ENCODE measurements at regions not wholly inside any gene's neighbourhood (a gene's known extent, or its start where the extent isn't known, plus 50 kb on each side); places are given as distances from the start of the nearest gene placed in this dataset.
"Not testable (repeated sequence)": the region's sequence is repeated elsewhere in the genome, so short reads cannot be mapped to it uniquely, and the experiment has no call there.

- H3K36me3 ChIP-seq (ENCODE audit: control insufficient read depth, insufficient read depth, low read length, severe bottlenecking) = no peaks in the 10 kb centered on the region
- no peaks in the 10 kb centered on the region for H3K9me3 ChIP-seq (ENCODE audit: control insufficient read depth, low read length)
- no peak overlapping the region for H3K4me3 ChIP-seq (ENCODE audit: low read length)
- H3K27me3 ChIP-seq (replicated peaks; ENCODE audit: control insufficient read depth, insufficient read depth, low read length) = no peaks in the 10 kb centered on the region
- H3K4me1 ChIP-seq (ENCODE audit: control insufficient read depth, insufficient read depth, low read length) = peaks cover 23% of the 10 kb centered on the region
- no peak overlapping the region for H3K9ac ChIP-seq (ENCODE audit: low read length)
- no peak for DNase-seq (ENCODE audit: low read depth)
Observed at GRCh38 chr17:62322313-62322712, 58.0 kb upstream of the EFCAB3 start.

GRCh38 chr17:62321451-62321850 lies 58.9 kb upstream of the EFCAB3 start:
- Histone ChIP-seq H3K9me3 (ENCODE audit: control insufficient read depth, low read length) (no peaks in the 10 kb centered on the region), H3K27me3 (replicated peaks; ENCODE audit: control insufficient read depth, insufficient read depth, low read length) (no peaks in the 10 kb centered on the region), H3K9ac (ENCODE audit: low read length) (no peak overlapping the region), H3K4me3 (ENCODE audit: low read length) (no peak overlapping the region), H3K36me3 (ENCODE audit: control insufficient read depth, insufficient read depth, low read length, severe bottlenecking) (no peaks in the 10 kb centered on the region), H3K4me1 (ENCODE audit: control insufficient read depth, insufficient read depth, low read length) (peaks cover 23% of the 10 kb centered on the region)
- DNase-seq (ENCODE audit: low read depth) = peak; percentile 64

- Histone ChIP-seq H3K27me3 (replicated peaks; ENCODE audit: control insufficient read depth, insufficient read depth, low read length) (no peaks in the 10 kb centered on the region), H3K4me1 (ENCODE audit: control insufficient read depth, insufficient read depth, low read length) (peaks cover 23% of the 10 kb centered on the region), H3K9ac (ENCODE audit: low read length) (no peak overlapping the region), H3K9me3 (ENCODE audit: control insufficient read depth, low read length) (no peaks in the 10 kb centered on the region), H3K36me3 (ENCODE audit: control insufficient read depth, insufficient read depth, low read length, severe bottlenecking) (no peaks in the 10 kb centered on the region), H3K4me3 (ENCODE audit: low read length) (no peak overlapping the region)
- DNase-seq (ENCODE audit: low read depth) = no peak
Observed at GRCh38 chr17:62319846-62320245, 60.5 kb upstream of the EFCAB3 start.

DNA sequence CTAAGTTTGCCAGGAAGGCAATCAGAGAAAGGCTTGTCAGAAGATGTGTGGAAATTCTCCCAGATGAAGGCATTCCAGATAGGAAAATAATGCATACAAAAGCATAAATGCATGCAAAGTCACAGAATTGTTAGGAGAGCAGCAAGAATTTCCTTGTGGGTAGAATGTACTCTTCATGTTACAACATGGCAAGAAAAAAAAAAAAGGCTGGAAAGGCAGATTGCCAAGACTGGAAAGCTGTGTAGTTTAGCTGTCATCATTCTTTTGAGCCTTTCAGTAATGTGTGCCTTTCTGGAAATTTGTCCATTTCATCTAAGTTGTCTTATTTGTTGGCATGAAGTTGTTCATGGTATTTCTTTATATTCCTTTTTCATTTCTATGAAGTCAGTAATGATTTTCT lies 71.0 kb upstream of the EFCAB3 start:
- DNase-seq (ENCODE audit: low read depth) = no peak
- no peaks in the 10 kb centered on the region for H3K36me3 ChIP-seq (ENCODE audit: control insufficient read depth, insufficient read depth, low read length, severe bottlenecking)
- H3K4me3 ChIP-seq (ENCODE audit: low read length) = no peak overlapping the region
- H3K4me1 ChIP-seq (ENCODE audit: control insufficient read depth, insufficient read depth, low read length) = no peaks in the 10 kb centered on the region
- peaks cover 4% of the 10 kb centered on the region for H3K9me3 ChIP-seq (ENCODE audit: control insufficient read depth, low read length)
- no peak overlapping the region for H3K9ac ChIP-seq (ENCODE audit: low read length)
- H3K27me3 ChIP-seq (replicated peaks; ENCODE audit: control insufficient read depth, insufficient read depth, low read length) = peaks cover 3% of the 10 kb centered on the region

DNA sequence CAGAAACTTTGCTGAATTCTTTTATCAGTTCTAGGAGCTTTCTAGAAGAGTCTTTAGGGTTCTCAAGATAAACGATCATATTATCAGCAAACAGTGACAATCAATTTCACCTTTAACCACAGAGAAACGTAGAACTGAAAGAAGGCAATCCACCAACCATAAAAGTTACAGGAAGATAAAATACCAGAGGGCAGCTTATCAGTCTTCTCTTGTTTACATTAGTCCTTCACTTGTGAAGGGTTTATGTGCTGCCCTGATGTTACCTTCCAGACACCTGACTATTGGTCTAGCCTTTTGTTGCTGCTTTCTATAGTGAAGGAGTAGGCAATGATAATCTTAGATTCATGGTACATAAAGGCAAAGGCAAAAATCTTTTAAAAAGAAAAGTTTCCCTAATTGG lies 73.2 kb upstream of the EFCAB3 start:
- DNase-seq (ENCODE audit: low read depth) = no peak
- H3K9me3 ChIP-seq (ENCODE audit: control insufficient read depth, low read length) = peaks cover 4% of the 10 kb centered on the region

GRCh38 chr17:62303476-62303875 lies 76.9 kb upstream of the EFCAB3 start:
- no peak overlapping the region for H3K9ac ChIP-seq (ENCODE audit: low read length)
- H3K9me3 ChIP-seq (ENCODE audit: control insufficient read depth, low read length) = peaks cover 2% of the 10 kb centered on the region
- H3K36me3 ChIP-seq (ENCODE audit: control insufficient read depth, insufficient read depth, low read length, severe bottlenecking) = no peaks in the 10 kb centered on the region
- no peaks in the 10 kb centered on the region for H3K4me1 ChIP-seq (ENCODE audit: control insufficient read depth, insufficient read depth, low read length)
- no peak overlapping the region for H3K4me3 ChIP-seq (ENCODE audit: low read length)
- H3K27me3 ChIP-seq (replicated peaks; ENCODE audit: control insufficient read depth, insufficient read depth, low read length) = peaks cover 3% of the 10 kb centered on the region
- no peak for DNase-seq (ENCODE audit: low read depth)

More for the DNA sequence above, 73.2 kb upstream of the EFCAB3 start:
- peaks cover 3% of the 10 kb centered on the region for H3K27me3 ChIP-seq (replicated peaks; ENCODE audit: control insufficient read depth, insufficient read depth, low read length)
- no peak overlapping the region for H3K4me3 ChIP-seq (ENCODE audit: low read length)
- no peaks in the 10 kb centered on the region for H3K36me3 ChIP-seq (ENCODE audit: control insufficient read depth, insufficient read depth, low read length, severe bottlenecking)
- H3K9ac ChIP-seq (ENCODE audit: low read length) = no peak overlapping the region
- no peaks in the 10 kb centered on the region for H3K4me1 ChIP-seq (ENCODE audit: control insufficient read depth, insufficient read depth, low read length)

GRCh38 chr17:62300697-62301096 lies 79.7 kb upstream of the EFCAB3 start:
- H3K36me3 ChIP-seq (ENCODE audit: control insufficient read depth, insufficient read depth, low read length, severe bottlenecking) = no peaks in the 10 kb centered on the region
- no peak for DNase-seq (ENCODE audit: low read depth)
- peaks cover 2% of the 10 kb centered on the region for H3K9me3 ChIP-seq (ENCODE audit: control insufficient read depth, low read length)
- H3K4me3 ChIP-seq (ENCODE audit: low read length) = no peak overlapping the region
- H3K27me3 ChIP-seq (replicated peaks; ENCODE audit: control insufficient read depth, insufficient read depth, low read length) = no peaks in the 10 kb centered on the region
- H3K9ac ChIP-seq (ENCODE audit: low read length) = no peak overlapping the region
- no peaks in the 10 kb centered on the region for H3K4me1 ChIP-seq (ENCODE audit: control insufficient read depth, insufficient read depth, low read length)

GRCh38 chr17:62275290-62275689 lies 105.1 kb upstream of the EFCAB3 start:
- not testable (repeated sequence) for H3K27me3 ChIP-seq (replicated peaks; ENCODE audit: control insufficient read depth, insufficient read depth, low read length); H3K4me1 ChIP-seq (ENCODE audit: control insufficient read depth, insufficient read depth, low read length); H3K9ac ChIP-seq (ENCODE audit: low read length); H3K9me3 ChIP-seq (ENCODE audit: control insufficient read depth, low read length); H3K36me3 ChIP-seq (ENCODE audit: control insufficient read depth, insufficient read depth, low read length, severe bottlenecking); DNase-seq (ENCODE audit: low read depth); H3K4me3 ChIP-seq (ENCODE audit: low read length)

DNA sequence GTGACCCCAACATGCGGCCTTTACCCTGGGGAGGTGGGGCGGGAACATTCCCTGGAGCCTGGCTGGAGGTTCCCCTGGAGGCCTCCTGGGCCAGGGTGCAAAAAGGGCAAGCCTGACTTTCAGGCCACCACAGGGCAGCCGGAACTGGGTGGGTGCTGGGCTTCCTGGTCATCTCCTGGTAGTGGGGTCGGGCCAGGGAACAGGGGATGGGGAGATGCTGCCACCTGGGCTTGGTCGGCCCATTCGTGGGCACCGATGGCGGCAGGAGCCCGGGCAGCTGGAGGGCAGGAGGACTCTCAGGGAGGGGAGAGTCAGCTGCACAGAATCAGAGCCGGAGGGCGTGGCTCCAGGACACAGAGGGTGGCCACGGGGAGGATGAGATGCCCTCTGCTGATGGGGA lies 112.0 kb upstream of the EFCAB3 start:
- not testable (repeated sequence) for H3K9me3 ChIP-seq (ENCODE audit: control insufficient read depth, low read length); H3K27me3 ChIP-seq (replicated peaks; ENCODE audit: control insufficient read depth, insufficient read depth, low read length); H3K9ac ChIP-seq (ENCODE audit: low read length); H3K4me3 ChIP-seq (ENCODE audit: low read length); DNase-seq (ENCODE audit: low read depth); H3K4me1 ChIP-seq (ENCODE audit: control insufficient read depth, insufficient read depth, low read length); H3K36me3 ChIP-seq (ENCODE audit: control insufficient read depth, insufficient read depth, low read length, severe bottlenecking)

GRCh38 chr17:62264974-62265373 lies 115.4 kb upstream of the EFCAB3 start:
- H3K4me3 ChIP-seq (ENCODE audit: low read length); H3K4me1 ChIP-seq (ENCODE audit: control insufficient read depth, insufficient read depth, low read length); H3K9ac ChIP-seq (ENCODE audit: low read length): not testable (repeated sequence)

DNA sequence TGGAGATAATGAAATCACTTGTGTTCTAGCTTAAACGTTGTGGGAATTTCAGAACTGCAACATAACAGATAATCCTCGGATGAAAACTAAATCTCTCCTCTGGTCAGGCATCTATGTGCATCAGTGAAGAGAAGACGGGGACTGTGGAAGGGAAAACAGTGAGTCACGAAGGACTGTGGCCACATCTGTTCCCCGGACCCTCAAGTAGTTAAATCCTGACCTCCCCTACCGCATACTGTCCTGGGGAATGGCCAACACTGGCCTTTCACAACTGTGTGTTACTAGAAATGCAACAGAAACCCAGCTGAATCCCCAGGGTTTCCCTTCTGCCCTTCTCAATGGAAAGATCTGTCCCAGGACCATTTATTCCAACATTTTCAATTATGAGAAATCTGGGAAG lies 124.6 kb upstream of the EFCAB3 start:
- not testable (repeated sequence) for H3K4me3 ChIP-seq (ENCODE audit: low read length); H3K36me3 ChIP-seq (ENCODE audit: control insufficient read depth, insufficient read depth, low read length, severe bottlenecking); H3K9me3 ChIP-seq (ENCODE audit: control insufficient read depth, low read length); H3K27me3 ChIP-seq (replicated peaks; ENCODE audit: control insufficient read depth, insufficient read depth, low read length); DNase-seq (ENCODE audit: low read depth); H3K9ac ChIP-seq (ENCODE audit: low read length); H3K4me1 ChIP-seq (ENCODE audit: control insufficient read depth, insufficient read depth, low read length)

More at GRCh38 chr17:62264974-62265373, 115.4 kb upstream of the EFCAB3 start:
- not testable (repeated sequence) for H3K27me3 ChIP-seq (replicated peaks; ENCODE audit: control insufficient read depth, insufficient read depth, low read length); H3K36me3 ChIP-seq (ENCODE audit: control insufficient read depth, insufficient read depth, low read length, severe bottlenecking); DNase-seq (ENCODE audit: low read depth); H3K9me3 ChIP-seq (ENCODE audit: control insufficient read depth, low read length)

- H3K9me3 ChIP-seq (ENCODE audit: control insufficient read depth, low read length); H3K27me3 ChIP-seq (replicated peaks; ENCODE audit: control insufficient read depth, insufficient read depth, low read length); H3K36me3 ChIP-seq (ENCODE audit: control insufficient read depth, insufficient read depth, low read length, severe bottlenecking); H3K4me3 ChIP-seq (ENCODE audit: low read length); H3K4me1 ChIP-seq (ENCODE audit: control insufficient read depth, insufficient read depth, low read length); H3K9ac ChIP-seq (ENCODE audit: low read length): not testable (repeated sequence)
- DNase-seq (ENCODE audit: low read depth) = peak; percentile 50
Observed at GRCh38 chr17:62242076-62242475, 138.3 kb upstream of the EFCAB3 start.

Measured in adipocyte (in vitro differentiated cells).